ENCODE measurements at regions not wholly inside any gene's neighbourhood (a gene's known extent, or its start where the extent isn't known, plus 50 kb on each side); places are given as distances from the start of the nearest gene placed in this dataset.

- no peak overlapping the region for H3K4me3 ChIP-seq (ENCODE audit: low read length)
- TF ChIP-seq, protein P1, sequence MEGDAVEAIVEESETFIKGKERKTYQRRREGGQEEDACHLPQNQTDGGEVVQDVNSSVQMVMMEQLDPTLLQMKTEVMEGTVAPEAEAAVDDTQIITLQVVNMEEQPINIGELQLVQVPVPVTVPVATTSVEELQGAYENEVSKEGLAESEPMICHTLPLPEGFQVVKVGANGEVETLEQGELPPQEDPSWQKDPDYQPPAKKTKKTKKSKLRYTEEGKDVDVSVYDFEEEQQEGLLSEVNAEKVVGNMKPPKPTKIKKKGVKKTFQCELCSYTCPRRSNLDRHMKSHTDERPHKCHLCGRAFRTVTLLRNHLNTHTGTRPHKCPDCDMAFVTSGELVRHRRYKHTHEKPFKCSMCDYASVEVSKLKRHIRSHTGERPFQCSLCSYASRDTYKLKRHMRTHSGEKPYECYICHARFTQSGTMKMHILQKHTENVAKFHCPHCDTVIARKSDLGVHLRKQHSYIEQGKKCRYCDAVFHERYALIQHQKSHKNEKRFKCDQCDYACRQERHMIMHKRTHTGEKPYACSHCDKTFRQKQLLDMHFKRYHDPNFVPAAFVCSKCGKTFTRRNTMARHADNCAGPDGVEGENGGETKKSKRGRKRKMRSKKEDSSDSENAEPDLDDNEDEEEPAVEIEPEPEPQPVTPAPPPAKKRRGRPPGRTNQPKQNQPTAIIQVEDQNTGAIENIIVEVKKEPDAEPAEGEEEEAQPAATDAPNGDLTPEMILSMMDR (conservative IDR thresholded peaks at IDR 0.05; ENCODE audit: low read length): no peak
- peak; percentile 43 for DNase-seq (ENCODE audit: low read depth)
Measured at GRCh38 chr1:199122532-199123311, 483.9 kb downstream of the PTPRC start.

DNA sequence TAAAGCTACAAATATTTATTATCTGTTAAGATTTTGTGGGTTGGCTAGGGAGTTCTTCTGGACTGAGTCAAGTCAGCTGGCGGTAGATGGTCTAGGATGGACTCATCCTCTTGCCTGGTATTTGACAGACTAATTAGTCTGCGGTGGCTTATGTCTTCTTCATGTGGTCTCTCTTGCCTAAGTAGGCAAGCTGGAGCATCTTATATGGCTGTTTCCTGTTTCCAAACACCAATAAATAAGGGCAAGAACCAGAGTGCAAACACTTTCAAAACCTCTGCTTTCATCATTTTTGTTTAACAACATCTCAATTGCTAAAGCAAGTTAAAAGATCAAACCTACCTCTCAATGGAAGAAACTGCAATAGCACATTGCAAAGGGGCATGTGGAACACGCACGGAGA is 484.8 kb downstream of the PTPRC start:
- DNase-seq (ENCODE audit: low read depth): peak; percentile 97
- no peak overlapping the region for H3K4me3 ChIP-seq (ENCODE audit: low read length)
- TF ChIP-seq, protein P1 (conservative IDR thresholded peaks at IDR 0.05; ENCODE audit: low read length): peak; percentile 19; the same call in 1 of the 2 replicates

DNA sequence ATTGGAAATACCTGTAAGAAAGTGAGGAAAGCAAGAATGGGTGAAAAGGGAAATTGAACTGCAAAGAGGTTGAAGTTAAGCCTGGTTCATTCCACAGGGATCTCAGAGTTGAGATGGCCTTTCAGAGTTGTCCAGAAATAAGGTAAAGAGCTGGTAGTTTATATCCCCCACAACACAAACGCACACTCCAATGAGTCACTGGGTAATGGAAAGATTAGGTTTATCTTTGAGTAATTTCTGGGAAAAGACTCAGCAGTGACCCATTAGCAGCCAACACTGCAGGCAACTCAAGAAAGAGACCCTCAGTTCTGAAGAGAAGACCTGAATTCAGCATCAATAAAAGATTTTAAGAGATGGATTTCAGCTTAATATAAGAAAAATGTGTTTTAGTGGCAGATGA is 485.5 kb downstream of the PTPRC start:
- no peak overlapping the region for H3K4me3 ChIP-seq (ENCODE audit: low read length)
- no peak for DNase-seq (ENCODE audit: low read depth)
- TF ChIP-seq, protein P1 (conservative IDR thresholded peaks at IDR 0.05; ENCODE audit: low read length): no peak

- H3K4me3 ChIP-seq (ENCODE audit: low read length): no peak overlapping the region
- no peak for DNase-seq (ENCODE audit: low read depth)
- TF ChIP-seq, protein P1 (conservative IDR thresholded peaks at IDR 0.05; ENCODE audit: low read length): no peak
Measured at GRCh38 chr1:199129247-199129646, 490.4 kb downstream of the PTPRC start.

DNA sequence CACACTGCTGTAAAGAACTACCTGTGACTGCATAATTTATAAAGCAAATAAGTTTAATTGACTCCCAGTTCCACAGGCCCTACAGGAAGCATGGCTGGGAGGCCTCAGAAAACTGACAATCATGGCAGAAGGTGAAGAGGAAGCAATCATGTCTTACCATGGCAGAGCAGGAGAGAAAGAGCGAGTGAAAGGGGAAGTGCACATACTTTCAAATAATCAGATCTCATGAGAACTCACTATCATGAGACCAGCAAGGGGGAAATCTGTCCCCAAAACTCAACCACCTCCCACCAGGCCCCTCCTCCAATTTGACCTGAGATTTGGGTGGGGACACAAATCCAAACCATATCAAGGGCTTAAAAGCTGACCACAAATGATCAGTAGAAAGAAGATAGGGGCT is 493.2 kb downstream of the PTPRC start:
- no peak for DNase-seq (ENCODE audit: low read depth)
- H3K4me3 ChIP-seq (ENCODE audit: low read length): no peak overlapping the region
- TF ChIP-seq, protein P1 (conservative IDR thresholded peaks at IDR 0.05; ENCODE audit: low read length): no peak

GRCh38 chr1:199135901-199136300 is 497.1 kb downstream of the PTPRC start:
- DNase-seq (ENCODE audit: low read depth): no peak
- TF ChIP-seq, protein P1 (conservative IDR thresholded peaks at IDR 0.05; ENCODE audit: low read length): no peak
- H3K4me3 ChIP-seq (ENCODE audit: low read length): no peak overlapping the region

DNA sequence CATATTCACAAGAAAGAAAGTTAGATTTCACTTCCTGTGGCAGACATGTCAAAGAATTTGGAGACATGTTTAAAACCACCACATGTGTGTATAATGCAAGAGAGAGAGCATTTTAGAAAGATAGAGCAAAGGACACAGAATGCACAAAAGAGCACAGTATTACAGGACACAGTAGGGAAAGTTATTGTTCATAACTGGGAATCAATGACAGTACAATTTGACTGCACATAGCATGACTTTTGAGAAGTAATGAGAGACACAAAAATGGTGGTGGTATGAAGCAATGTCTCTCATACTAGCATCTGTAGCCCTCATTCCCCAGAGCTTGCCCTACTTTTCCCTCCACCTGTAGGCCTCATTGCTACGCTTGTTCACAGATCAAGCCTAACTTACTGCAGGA is 499.2 kb downstream of the PTPRC start:
- TF ChIP-seq, protein P1 (conservative IDR thresholded peaks at IDR 0.05; ENCODE audit: low read length): no peak
- DNase-seq (ENCODE audit: low read depth): no peak
- H3K4me3 ChIP-seq (ENCODE audit: low read length): no peak overlapping the region

Data from AG10803 (cell line).